SU-DHL-6 (cell line): ENCODE measurements at regions not wholly inside any gene's neighbourhood (a gene's known extent, or its start where the extent isn't known, plus 50 kb on each side); places are given as distances from the start of the nearest gene placed in this dataset.

Experiments used
- H2AFZ ChIP-seq: fragments of 200-600 bp; sonication (generic); 2 replicates; pipeline ENCODE4 v1.6.1; 2014; ENCODE audit warnings: low read depth, mild to moderate bottlenecking, moderate library complexity, mixed read lengths, antibody characterized with exemption, low read length; ENCODE audit not compliant: severe bottlenecking
- H3F3A ChIP-seq: fragments of 200-600 bp; shearing (Covaris generic); 2 replicates; pipeline ENCODE4 v1.6.0; 2016; ENCODE audit warnings: antibody characterized with exemption, mild to moderate bottlenecking; ENCODE audit not compliant: insufficient read depth
- H3K27ac ChIP-seq: fragments of 200-600 bp; sonication (generic); 2 replicates; pipeline ENCODE4 v1.5.1; 2016; ENCODE audit warnings: low read depth, mild to moderate bottlenecking, low read length, moderate library complexity, mixed read lengths
- H3K27me3 ChIP-seq: fragments of 200-600 bp; sonication (generic), shearing (Covaris generic); 2 replicates; pipeline ENCODE4 v1.6.0; 2014; ENCODE audit warnings: mild to moderate bottlenecking, low read length
- H3K36me3 ChIP-seq: fragments of 200-600 bp; sonication (generic); 2 replicates; pipeline ENCODE4 v1.6.1; 2014; ENCODE audit warnings: mild to moderate bottlenecking, low read length, mixed read lengths
- H3K4me2 ChIP-seq: fragments of 300-600, 200-600 bp; shearing (Covaris generic), sonication (generic); 2 replicates; pipeline ENCODE4 v1.6.0; 2014; ENCODE audit warnings: low read length, low read depth, mild to moderate bottlenecking; ENCODE audit not compliant: poor library complexity, severe bottlenecking
- H3K4me3 ChIP-seq: fragments of 200-600 bp; sonication (generic); 2 replicates; pipeline ENCODE4 v1.5.1; 2014; ENCODE audit warnings: antibody characterized with exemption, low read length, mild to moderate bottlenecking, mixed read lengths; ENCODE audit not compliant: insufficient read depth, poor library complexity, severe bottlenecking
- H3K79me2 ChIP-seq: fragments of 200-600 bp; sonication (generic); 2 replicates; pipeline ENCODE4 v1.6.1; 2014; ENCODE audit warnings: mild to moderate bottlenecking, low read length, moderate library complexity; ENCODE audit not compliant: insufficient read depth
- H3K9ac ChIP-seq: fragments of 200-600 bp; sonication (generic); 2 replicates; pipeline ENCODE4 v1.7.0; 2014; ENCODE audit warnings: mild to moderate bottlenecking, low read length
- H3K9me2 ChIP-seq: fragments of 200-600 bp; sonication (generic); replicated peaks from 2 replicates; pipeline ENCODE4 v1.6.1; 2014; ENCODE audit warnings: low read length; ENCODE audit not compliant: insufficient read depth
- H3K9me3 ChIP-seq: fragments of 200-600 bp; sonication (generic); 2 replicates; pipeline ENCODE4 v1.6.1; 2014; ENCODE audit warnings: low read length, mixed read lengths; ENCODE audit not compliant: insufficient read depth
- H4K20me1 ChIP-seq: fragments of 200-600 bp; sonication (generic); 2 replicates; pipeline ENCODE4 v1.6.1; 2014; ENCODE audit warnings: low read depth, mild to moderate bottlenecking, antibody characterized with exemption, low read length, moderate library complexity, mixed read lengths
- EZH2phosphoT487 ChIP-seq: fragments of 200-600 bp; sonication (generic), shearing (Covaris generic); conservative IDR thresholded peaks from 2 replicates; pipeline ENCODE4 v1.6.1; 2018; ENCODE audit warnings: mild to moderate bottlenecking, antibody characterized with exemption, low read length, moderate library complexity, mixed read lengths
- TF ChIP-seq, protein P1 (sequence below): fragments of 200-600 bp; sonication (generic); IDR thresholded peaks from one replicate; pipeline ENCODE4 v1.5.1; 2017; ENCODE audit warnings: antibody characterized with exemption, mild to moderate bottlenecking, low read length, moderate library complexity; ENCODE audit not compliant: insufficient read depth, poor library complexity, severe bottlenecking

DNA sequence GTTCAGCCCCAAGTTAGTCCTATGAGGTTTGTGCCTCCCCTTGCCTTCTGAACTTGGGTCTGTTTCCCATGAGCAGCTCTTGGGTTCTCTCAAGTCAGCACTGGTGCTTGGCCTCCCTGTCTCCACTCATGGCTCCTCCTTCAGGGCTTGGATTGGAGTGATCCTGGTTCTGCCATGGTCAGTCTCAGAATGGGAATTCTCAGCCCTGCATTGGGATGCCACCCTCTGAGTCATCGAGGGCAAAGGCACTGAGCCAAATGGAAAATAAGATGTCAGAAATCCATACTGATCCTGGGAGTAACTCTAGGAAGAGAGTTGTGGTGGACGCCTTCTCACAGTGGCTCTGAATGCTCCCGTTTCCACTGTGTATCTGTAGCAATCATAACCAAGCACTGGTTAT lies 233.4 kb upstream of the HABP2 start:
- Histone ChIP-seq H3F3A (no peaks in the 10 kb centered on the region), H3K27ac (no peak overlapping the region), H3K9me3 (no peaks in the 10 kb centered on the region), H3K4me2 (no peak overlapping the region), H2AFZ (no peak overlapping the region), H4K20me1 (no peaks in the 10 kb centered on the region), H3K9me2 (no peaks in the 10 kb centered on the region), H3K79me2 (no peaks in the 10 kb centered on the region), H3K36me3 (no peaks in the 10 kb centered on the region), H3K4me3 (no peak overlapping the region), H3K27me3 (no peaks in the 10 kb centered on the region), H3K9ac (no peak overlapping the region)
- TF ChIP-seq, protein P1, sequence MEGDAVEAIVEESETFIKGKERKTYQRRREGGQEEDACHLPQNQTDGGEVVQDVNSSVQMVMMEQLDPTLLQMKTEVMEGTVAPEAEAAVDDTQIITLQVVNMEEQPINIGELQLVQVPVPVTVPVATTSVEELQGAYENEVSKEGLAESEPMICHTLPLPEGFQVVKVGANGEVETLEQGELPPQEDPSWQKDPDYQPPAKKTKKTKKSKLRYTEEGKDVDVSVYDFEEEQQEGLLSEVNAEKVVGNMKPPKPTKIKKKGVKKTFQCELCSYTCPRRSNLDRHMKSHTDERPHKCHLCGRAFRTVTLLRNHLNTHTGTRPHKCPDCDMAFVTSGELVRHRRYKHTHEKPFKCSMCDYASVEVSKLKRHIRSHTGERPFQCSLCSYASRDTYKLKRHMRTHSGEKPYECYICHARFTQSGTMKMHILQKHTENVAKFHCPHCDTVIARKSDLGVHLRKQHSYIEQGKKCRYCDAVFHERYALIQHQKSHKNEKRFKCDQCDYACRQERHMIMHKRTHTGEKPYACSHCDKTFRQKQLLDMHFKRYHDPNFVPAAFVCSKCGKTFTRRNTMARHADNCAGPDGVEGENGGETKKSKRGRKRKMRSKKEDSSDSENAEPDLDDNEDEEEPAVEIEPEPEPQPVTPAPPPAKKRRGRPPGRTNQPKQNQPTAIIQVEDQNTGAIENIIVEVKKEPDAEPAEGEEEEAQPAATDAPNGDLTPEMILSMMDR, result no peak
- TF ChIP-seq EZH2phosphoT487, result no peak

DNA sequence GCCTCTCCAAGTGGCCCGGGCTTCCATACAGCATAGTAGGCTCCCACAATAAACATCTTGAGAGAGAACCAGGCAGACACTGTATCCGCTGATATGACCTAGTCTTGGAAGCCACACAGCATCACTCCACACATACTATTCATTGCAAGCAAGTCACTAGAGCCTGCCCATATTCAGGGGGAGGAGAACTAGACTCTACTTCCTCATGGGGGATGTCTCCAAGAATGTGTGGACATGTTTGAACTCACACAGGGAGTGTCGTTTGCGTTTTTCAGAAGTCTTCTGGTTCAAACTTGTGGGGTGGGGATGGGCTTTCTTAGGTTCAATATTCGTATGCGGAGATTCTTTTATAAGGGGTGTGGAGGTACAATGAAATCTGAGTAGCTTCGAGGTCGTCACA lies 232.6 kb upstream of the HABP2 start:
- H3K4me2 ChIP-seq, result no peak overlapping the region
- H2AFZ ChIP-seq, result no peak overlapping the region
- no peaks in the 10 kb centered on the region for H3K9me2 ChIP-seq
- no peak for TF ChIP-seq EZH2phosphoT487
- TF ChIP-seq, protein P1, result no peak
- no peaks in the 10 kb centered on the region for H4K20me1 ChIP-seq
- H3K9ac ChIP-seq, result no peak overlapping the region
- no peak overlapping the region for H3K4me3 ChIP-seq
- no peaks in the 10 kb centered on the region for H3F3A ChIP-seq
- no peaks in the 10 kb centered on the region for H3K36me3 ChIP-seq
- no peak overlapping the region for H3K27ac ChIP-seq
- H3K27me3 ChIP-seq, result no peaks in the 10 kb centered on the region
- H3K9me3 ChIP-seq, result no peaks in the 10 kb centered on the region
- no peaks in the 10 kb centered on the region for H3K79me2 ChIP-seq

DNA sequence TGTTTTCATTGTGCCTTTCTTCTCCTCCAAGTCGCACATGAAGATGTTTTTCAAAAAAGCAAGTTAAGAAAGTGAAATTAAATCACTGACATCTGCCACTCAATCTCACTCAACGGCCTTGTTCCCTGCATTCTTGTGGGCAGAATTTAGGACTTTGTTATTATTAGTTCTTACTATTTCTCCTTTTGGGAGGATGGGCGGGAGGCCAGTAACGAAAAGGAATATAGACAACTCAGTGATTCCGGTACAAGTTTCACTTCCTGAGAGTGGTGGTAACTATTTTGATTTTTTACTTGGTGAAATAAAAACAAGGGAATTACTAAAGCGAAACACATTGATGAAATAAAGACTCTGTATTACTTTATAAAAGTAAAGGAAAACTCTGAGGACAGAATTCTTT lies 231.9 kb upstream of the HABP2 start:
- Histone ChIP-seq H3K79me2 (no peaks in the 10 kb centered on the region), H3K27me3 (no peaks in the 10 kb centered on the region), H3K4me3 (no peak overlapping the region), H3K27ac (no peak overlapping the region), H3K36me3 (no peaks in the 10 kb centered on the region), H3K9ac (no peak overlapping the region), H3K4me2 (no peak overlapping the region), H4K20me1 (no peaks in the 10 kb centered on the region), H2AFZ (no peak overlapping the region), H3K9me3 (no peaks in the 10 kb centered on the region), H3F3A (no peaks in the 10 kb centered on the region), H3K9me2 (no peaks in the 10 kb centered on the region)
- TF ChIP-seq, protein P1, result no peak
- no peak for TF ChIP-seq EZH2phosphoT487

DNA sequence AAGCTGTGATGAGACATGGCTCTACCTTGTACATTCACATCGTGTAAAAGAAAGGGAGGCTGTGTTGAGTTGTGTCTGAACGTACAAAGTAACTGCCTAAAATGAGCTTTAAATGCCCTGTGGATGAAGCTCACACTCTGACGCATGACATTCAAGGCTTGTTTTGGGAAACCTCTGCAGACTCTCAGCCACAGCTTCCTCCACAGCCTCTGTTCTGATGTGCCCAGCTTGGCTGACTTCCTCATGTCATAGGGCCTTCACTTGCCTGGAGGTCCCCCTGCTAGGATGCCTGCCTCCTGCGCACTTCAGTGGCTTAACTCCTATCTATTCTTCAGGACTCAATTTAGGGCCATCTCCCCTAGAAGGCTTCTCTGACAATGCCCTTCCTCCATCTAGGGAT lies 230.0 kb upstream of the HABP2 start:
- H3K36me3 ChIP-seq, result no peaks in the 10 kb centered on the region
- no peak overlapping the region for H3K4me3 ChIP-seq
- H3F3A ChIP-seq, result no peaks in the 10 kb centered on the region
- no peak overlapping the region for H3K27ac ChIP-seq
- no peaks in the 10 kb centered on the region for H3K79me2 ChIP-seq
- no peak overlapping the region for H2AFZ ChIP-seq
- no peak overlapping the region for H3K4me2 ChIP-seq
- H4K20me1 ChIP-seq, result no peaks in the 10 kb centered on the region
- TF ChIP-seq, protein P1, result no peak
- no peak for TF ChIP-seq EZH2phosphoT487
- no peaks in the 10 kb centered on the region for H3K27me3 ChIP-seq
- no peaks in the 10 kb centered on the region for H3K9me3 ChIP-seq
- no peaks in the 10 kb centered on the region for H3K9me2 ChIP-seq
- no peak overlapping the region for H3K9ac ChIP-seq
